NCI-H2196 treated with DMSO at 0.1 percent for 48 hours (cell line): ENCODE measurements at regions not wholly inside any gene's neighbourhood (a gene's known extent, or its start where the extent isn't known, plus 50 kb on each side); places are given as distances from the start of the nearest gene placed in this dataset.
"Not testable (repeated sequence)": the region's sequence is repeated elsewhere in the genome, so short reads cannot be mapped to it uniquely, and the experiment has no call there.

ENCODE experiments used
- DNase-seq: peaks from one replicate; lab custom pipeline; 2025; ENCODE audit not compliant: unreplicated experiment; lab: John Stamatoyannopoulos, UW

- no peak for DNase-seq
These were observed 205.4 kb upstream of the SEL1L start for GRCh38 chr14:81738946-81739659.

- no peak for DNase-seq
These were observed 210.0 kb upstream of the SEL1L start for GRCh38 chr14:81743605-81744004.

GRCh38 chr14:81751198-81751597, 217.5 kb upstream of the SEL1L start:
- DNase-seq, result no peak

- DNase-seq, result no peak
These were observed 225.9 kb upstream of the SEL1L start for GRCh38 chr14:81759541-81759940.

- no peak for DNase-seq
These were observed 232.1 kb upstream of the SEL1L start for GRCh38 chr14:81765651-81766275.

- no peak for DNase-seq
These were observed 232.8 kb upstream of the SEL1L start for GRCh38 chr14:81766321-81766915.

GRCh38 chr14:81767266-81767995, 233.8 kb upstream of the SEL1L start:
- no peak for DNase-seq

GRCh38 chr14:81771651-81772275, 238.1 kb upstream of the SEL1L start:
- DNase-seq, result no peak

GRCh38 chr14:81772381-81772780, 238.7 kb upstream of the SEL1L start:
- no peak for DNase-seq

GRCh38 chr14:81776531-81776930, 242.9 kb upstream of the SEL1L start:
- no peak for DNase-seq

- not testable (repeated sequence) for DNase-seq
These were observed 248.1 kb upstream of the SEL1L start for GRCh38 chr14:81781798-81782197.

GRCh38 chr14:81784084-81784483, 250.4 kb upstream of the SEL1L start:
- no peak for DNase-seq

- DNase-seq, result no peak
These were observed 263.7 kb upstream of the SEL1L start for GRCh38 chr14:81797315-81797714.

- no peak for DNase-seq
These were observed 268.3 kb upstream of the SEL1L start for GRCh38 chr14:81801921-81802320.

GRCh38 chr14:81802341-81802740, 268.7 kb upstream of the SEL1L start:
- no peak for DNase-seq

- no peak for DNase-seq
These were observed 272.1 kb upstream of the SEL1L start for GRCh38 chr14:81805785-81806184.

- no peak for DNase-seq
These were observed 278.1 kb upstream of the SEL1L start for GRCh38 chr14:81811705-81812269.

GRCh38 chr14:81818271-81818670, 284.6 kb upstream of the SEL1L start:
- no peak for DNase-seq

GRCh38 chr14:81819344-81819743, 285.7 kb upstream of the SEL1L start:
- DNase-seq, result no peak

GRCh38 chr14:81819910-81820309, 286.3 kb upstream of the SEL1L start:
- no peak for DNase-seq

- no peak for DNase-seq
These were observed 292.4 kb upstream of the SEL1L start for GRCh38 chr14:81826081-81826480.
